ENCODE measurements at regions not wholly inside any gene's neighbourhood (a gene's known extent, or its start where the extent isn't known, plus 50 kb on each side); places are given as distances from the start of the nearest gene placed in this dataset.

- DNase-seq (ENCODE audit: low read depth) = no peak
- no peak overlapping the region for H3K4me3 ChIP-seq (ENCODE audit: low read depth, low read length)
- TF ChIP-seq, protein P1, sequence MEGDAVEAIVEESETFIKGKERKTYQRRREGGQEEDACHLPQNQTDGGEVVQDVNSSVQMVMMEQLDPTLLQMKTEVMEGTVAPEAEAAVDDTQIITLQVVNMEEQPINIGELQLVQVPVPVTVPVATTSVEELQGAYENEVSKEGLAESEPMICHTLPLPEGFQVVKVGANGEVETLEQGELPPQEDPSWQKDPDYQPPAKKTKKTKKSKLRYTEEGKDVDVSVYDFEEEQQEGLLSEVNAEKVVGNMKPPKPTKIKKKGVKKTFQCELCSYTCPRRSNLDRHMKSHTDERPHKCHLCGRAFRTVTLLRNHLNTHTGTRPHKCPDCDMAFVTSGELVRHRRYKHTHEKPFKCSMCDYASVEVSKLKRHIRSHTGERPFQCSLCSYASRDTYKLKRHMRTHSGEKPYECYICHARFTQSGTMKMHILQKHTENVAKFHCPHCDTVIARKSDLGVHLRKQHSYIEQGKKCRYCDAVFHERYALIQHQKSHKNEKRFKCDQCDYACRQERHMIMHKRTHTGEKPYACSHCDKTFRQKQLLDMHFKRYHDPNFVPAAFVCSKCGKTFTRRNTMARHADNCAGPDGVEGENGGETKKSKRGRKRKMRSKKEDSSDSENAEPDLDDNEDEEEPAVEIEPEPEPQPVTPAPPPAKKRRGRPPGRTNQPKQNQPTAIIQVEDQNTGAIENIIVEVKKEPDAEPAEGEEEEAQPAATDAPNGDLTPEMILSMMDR (IDR thresholded peaks at IDR 0.05; ENCODE audit: insufficient read depth, low read depth, low read length) = no peak
These were observed 186.5 kb downstream of the PHETA1 start for GRCh38 chr12:111182382-111182781.

GRCh38 chr12:111181143-111181726 lies 187.7 kb downstream of the PHETA1 start:
- no peak overlapping the region for H3K4me3 ChIP-seq (ENCODE audit: low read depth, low read length)
- TF ChIP-seq, protein P1 (IDR thresholded peaks at IDR 0.05; ENCODE audit: insufficient read depth, low read depth, low read length) = no peak
- DNase-seq (ENCODE audit: low read depth) = peak; percentile 41

DNA sequence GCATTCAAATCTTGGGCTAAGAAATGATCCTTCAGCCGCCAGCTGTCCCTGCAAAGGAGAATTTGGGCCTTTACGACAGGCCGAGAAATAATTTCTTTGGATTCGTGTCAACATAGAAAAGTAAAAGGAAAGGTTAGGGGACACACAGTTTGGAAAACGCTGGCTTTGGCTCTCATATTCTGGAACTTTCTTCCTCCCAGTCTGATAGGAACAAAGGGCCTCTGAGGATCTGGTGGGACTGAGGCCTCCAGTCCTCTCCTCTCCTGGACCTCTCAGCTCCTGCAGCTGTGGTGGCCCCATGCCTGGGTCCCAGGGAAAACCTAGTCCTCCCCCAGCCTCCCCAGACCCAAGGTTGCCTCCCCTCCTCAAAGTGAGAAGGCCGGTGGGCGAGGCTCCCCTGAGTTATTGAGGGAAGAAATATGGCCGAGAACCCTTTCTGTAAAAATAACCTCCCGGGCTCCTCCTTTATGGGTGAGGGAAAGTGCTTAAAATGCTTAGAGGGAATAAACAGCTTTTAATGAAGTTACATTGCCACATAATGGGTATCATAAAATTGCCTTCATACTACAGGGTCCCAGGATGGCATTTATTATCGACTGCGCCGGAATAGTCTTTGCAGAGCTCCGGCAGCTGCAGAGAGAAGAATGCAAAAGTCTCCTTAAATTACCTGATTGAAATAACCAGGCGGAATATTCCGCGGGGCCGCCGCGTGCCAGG lies 188.3 kb downstream of the PHETA1 start:
- no peak for DNase-seq (ENCODE audit: low read depth)
- no peak overlapping the region for H3K4me3 ChIP-seq (ENCODE audit: low read depth, low read length)
- TF ChIP-seq, protein P1 (IDR thresholded peaks at IDR 0.05; ENCODE audit: insufficient read depth, low read depth, low read length) = no peak

- TF ChIP-seq, protein P1 (IDR thresholded peaks at IDR 0.05; ENCODE audit: insufficient read depth, low read depth, low read length) = no peak
- no peak overlapping the region for H3K4me3 ChIP-seq (ENCODE audit: low read depth, low read length)
- DNase-seq (ENCODE audit: low read depth) = no peak
These were observed 190.5 kb downstream of the PHETA1 start for GRCh38 chr12:111178181-111179081.

- TF ChIP-seq, protein P1 (IDR thresholded peaks at IDR 0.05; ENCODE audit: insufficient read depth, low read depth, low read length) = no peak
- no peak overlapping the region for H3K4me3 ChIP-seq (ENCODE audit: low read depth, low read length)
These were observed 193.3 kb downstream of the PHETA1 start for GRCh38 chr12:111175396-111176094.

GRCh38 chr12:111174961-111175345 lies 193.9 kb downstream of the PHETA1 start:
- no peak for DNase-seq (ENCODE audit: low read depth)
- TF ChIP-seq, protein P1 (IDR thresholded peaks at IDR 0.05; ENCODE audit: insufficient read depth, low read depth, low read length) = no peak
- H3K4me3 ChIP-seq (ENCODE audit: low read depth, low read length) = no peak overlapping the region

More at GRCh38 chr12:111175396-111176094, 193.3 kb downstream of the PHETA1 start:
- DNase-seq (ENCODE audit: low read depth) = no peak

Data from fibroblast of villous mesenchyme (primary cell).